SK-N-SH (cell line): ENCODE measurements at regions not wholly inside any gene's neighbourhood (a gene's known extent, or its start where the extent isn't known, plus 50 kb on each side); places are given as distances from the start of the nearest gene placed in this dataset.

Experiments
- CTCF ChIA-PET: fragments of 300-600, 350-600 bp; formaldehyde crosslinking; extraction: SDS; loops from one replicate; lab custom pipeline; 2021; lab: Yijun Ruan, JAX
- POLR2A ChIA-PET: fragments of 350-600 bp; sonication (Branson Sonifier 250); formaldehyde crosslinking; extraction: SDS; loops from one replicate; lab custom pipeline; 2020; ENCODE audit warnings: antibody characterized with exemption, inconsistent platforms; lab: Yijun Ruan, JAX
- DNase-seq: peaks from one replicate; pipeline ENCODE4 v3.0.0; 2012
- H2AFZ ChIP-seq: fragments of 200-600 bp; sonication (generic); 2 replicates; pipeline ENCODE4 v1.8.1; 2016; ENCODE audit warnings: antibody characterized with exemption, mild to moderate bottlenecking, low read depth
- H3F3A ChIP-seq: fragments of 200-600 bp; sonication (generic); replicated peaks from 2 replicates; pipeline ENCODE3; 2016; ENCODE audit warnings: antibody characterized with exemption, mild to moderate bottlenecking; ENCODE audit not compliant: insufficient read depth
- H3K27ac ChIP-seq, 2 experiments: fragments of 200-500 bp in 1 of 2; fragments of 200-600 bp in 1 of 2; sonication (Bioruptor generic) in 1 of 2; sonication (generic), shearing (Covaris generic) in 1 of 2; 2 replicates each; pipeline versions ENCODE4 v1.5.1 to v1.6.1; 2014 to 2016; ENCODE audit warnings: low read depth in 2 of 2, inconsistent platforms in 1 of 2, low read length in 1 of 2, mild to moderate bottlenecking in 1 of 2, mixed read lengths in 1 of 2
- H3K27me3 ChIP-seq: fragments of 200-600 bp; sonication (generic), shearing (Covaris generic); 2 replicates; pipeline ENCODE4 v1.6.1; 2016; ENCODE audit warnings: mixed run types; ENCODE audit not compliant: insufficient read depth
- H3K36me3 ChIP-seq, 2 experiments: fragments of 200-500 bp in 1 of 2; fragments of 200-600 bp in 1 of 2; sonication (Bioruptor generic) in 1 of 2; sonication (generic) in 1 of 2; replicated peaks in 1 of 2; 2 replicates each; pipeline versions ENCODE3 to v1.5.1; 2014 to 2016; ENCODE audit warnings: low read length in 1 of 2, mild to moderate bottlenecking in 1 of 2; ENCODE audit not compliant: insufficient read depth in 2 of 2, control insufficient read depth in 1 of 2
- H3K4me1 ChIP-seq, 2 experiments: fragments of 200-500 bp in 1 of 2; fragments of 200-600 bp in 1 of 2; sonication (Bioruptor generic) in 1 of 2; sonication (generic), shearing (Covaris generic) in 1 of 2; 2 replicates each; pipeline versions ENCODE4 v1.5.1 to v1.6.1; 2014 to 2016; ENCODE audit warnings: low read depth in 1 of 2, low read length in 1 of 2, mixed run types in 1 of 2; ENCODE audit not compliant: insufficient read depth in 2 of 2, control insufficient read depth in 1 of 2
- H3K4me2 ChIP-seq: fragments of 200-600 bp; sonication (generic), shearing (Covaris generic); 2 replicates; pipeline ENCODE4 v1.6.1; 2017; ENCODE audit warnings: mixed run types
- H3K4me3 ChIP-seq, 2 experiments: fragments of 200-500 bp in 1 of 2; fragments of 200-600 bp in 1 of 2; sonication (Bioruptor generic) in 1 of 2; sonication (generic), shearing (Covaris generic) in 1 of 2; 2 replicates each; pipeline versions ENCODE4 v1.5.1 to v1.8.1; 2014 to 2016; ENCODE audit warnings: low read depth in 2 of 2, inconsistent platforms in 1 of 2, low read length in 1 of 2, mild to moderate bottlenecking in 1 of 2, mixed read lengths in 1 of 2, moderate library complexity in 1 of 2
- H3K79me2 ChIP-seq: fragments of 200-600 bp; sonication (generic); 2 replicates; pipeline ENCODE4 v1.8.1; 2017; ENCODE audit warnings: mild to moderate bottlenecking; ENCODE audit not compliant: insufficient read depth
- H3K9ac ChIP-seq: fragments of 200-600 bp; sonication (generic); 2 replicates; pipeline ENCODE4 v1.6.1; 2017; ENCODE audit warnings: mixed run types
- H3K9me2 ChIP-seq: fragments of 200-600 bp; sonication (generic); 2 replicates; pipeline ENCODE4 v1.6.1; 2017; ENCODE audit warnings: mixed run types
- H3K9me3 ChIP-seq: fragments of 200-600 bp; sonication (generic); 2 replicates; pipeline ENCODE4 v1.6.1; 2017; ENCODE audit warnings: mixed run types, mild to moderate bottlenecking, moderate library complexity
- H4K20me1 ChIP-seq: fragments of 200-600 bp; sonication (generic); 2 replicates; pipeline ENCODE4 v1.6.1; 2017; ENCODE audit warnings: mild to moderate bottlenecking, mixed run types; ENCODE audit not compliant: insufficient read depth
- FOXJ3 ChIP-seq: sonication (generic); formaldehyde crosslinking; IDR thresholded peaks from 2 replicates; pipeline ENCODE4 v1.5.1; 2020; ENCODE audit warnings: mild to moderate bottlenecking, missing genetic modification reagents
- GABPA ChIP-seq: IDR thresholded peaks from 2 replicates; pipeline ENCODE4 v1.4.0; 2012; ENCODE audit warnings: low read depth, mild to moderate bottlenecking
- JUND ChIP-seq: IDR thresholded peaks from 2 replicates; pipeline ENCODE4 v1.4.0; 2012
- MEF2A ChIP-seq: IDR thresholded peaks from 2 replicates; pipeline ENCODE4 v1.4.0; 2012; ENCODE audit warnings: low read depth, borderline replicate concordance
- MXI1 ChIP-seq: IDR thresholded peaks from 2 replicates; pipeline ENCODE4 v1.6.1; 2012; ENCODE audit warnings: mild to moderate bottlenecking, low read depth, low read length, improper control_type of control experiment
- NFIC ChIP-seq: IDR thresholded peaks from 2 replicates; pipeline ENCODE4 v1.4.0; 2012; ENCODE audit warnings: borderline replicate concordance
- NRF1 ChIP-seq: IDR thresholded peaks from 2 replicates; pipeline ENCODE4 v1.6.1; 2012; ENCODE audit warnings: low read depth, mild to moderate bottlenecking, low read length
- PBX3 ChIP-seq: IDR thresholded peaks from 2 replicates; pipeline ENCODE4; 2012
- POLR2AphosphoS5 ChIP-seq: IDR thresholded peaks from 2 replicates; pipeline ENCODE4 v1.6.1; 2012; ENCODE audit warnings: low read depth, low read length
- RAD21 ChIP-seq: IDR thresholded peaks from 2 replicates; pipeline ENCODE4 v1.6.1; 2012; ENCODE audit warnings: mild to moderate bottlenecking, low read length
- REST ChIP-seq: IDR thresholded peaks from 2 replicates; pipeline ENCODE4 v1.6.1; 2012; ENCODE audit warnings: mild to moderate bottlenecking, low read depth, low read length, moderate library complexity
- RFX5 ChIP-seq: IDR thresholded peaks from 2 replicates; pipeline ENCODE4 v1.6.1; 2012; ENCODE audit warnings: mild to moderate bottlenecking, improper control_type of control experiment, low read length
- RXRA ChIP-seq: IDR thresholded peaks from 2 replicates; pipeline ENCODE4 v1.4.0; 2012; ENCODE audit warnings: low read depth, mild to moderate bottlenecking, borderline replicate concordance
- SMC3 ChIP-seq: IDR thresholded peaks from 2 replicates; pipeline ENCODE4 v1.6.1; 2012; ENCODE audit warnings: low read depth, low read length, improper control_type of control experiment
- TAF1 ChIP-seq: IDR thresholded peaks from 2 replicates; pipeline ENCODE4 v1.6.1; 2012; ENCODE audit warnings: low read depth, mild to moderate bottlenecking, low read length, moderate library complexity, borderline replicate concordance
- USF2 ChIP-seq: fragments of 150-350 bp; IDR thresholded peaks from 2 replicates; pipeline ENCODE4 v1.6.1; 2017; ENCODE audit warnings: antibody characterized with exemption, low read length, low read depth, borderline replicate concordance
- YY1 ChIP-seq: IDR thresholded peaks from 2 replicates; pipeline ENCODE4 v1.4.0; 2012; ENCODE audit warnings: low read depth, mild to moderate bottlenecking
- WGBS: methylation state at CpG from one replicate; pipeline ENCODE4 v1.1.6; 2017; ENCODE audit warnings: low lambda C conversion rate; 5-methylcytosine and 5-hydroxymethylcytosine counted together
- TF ChIP-seq, protein P1 (sequence below): IDR thresholded peaks from 2 replicates; pipeline ENCODE4 v1.4.0; 2012; ENCODE audit warnings: low read depth
- TF ChIP-seq, protein P2 (sequence below): IDR thresholded peaks from 2 replicates; pipeline ENCODE4 v1.4.0; 2012; ENCODE audit warnings: low read depth, borderline replicate concordance

DNA sequence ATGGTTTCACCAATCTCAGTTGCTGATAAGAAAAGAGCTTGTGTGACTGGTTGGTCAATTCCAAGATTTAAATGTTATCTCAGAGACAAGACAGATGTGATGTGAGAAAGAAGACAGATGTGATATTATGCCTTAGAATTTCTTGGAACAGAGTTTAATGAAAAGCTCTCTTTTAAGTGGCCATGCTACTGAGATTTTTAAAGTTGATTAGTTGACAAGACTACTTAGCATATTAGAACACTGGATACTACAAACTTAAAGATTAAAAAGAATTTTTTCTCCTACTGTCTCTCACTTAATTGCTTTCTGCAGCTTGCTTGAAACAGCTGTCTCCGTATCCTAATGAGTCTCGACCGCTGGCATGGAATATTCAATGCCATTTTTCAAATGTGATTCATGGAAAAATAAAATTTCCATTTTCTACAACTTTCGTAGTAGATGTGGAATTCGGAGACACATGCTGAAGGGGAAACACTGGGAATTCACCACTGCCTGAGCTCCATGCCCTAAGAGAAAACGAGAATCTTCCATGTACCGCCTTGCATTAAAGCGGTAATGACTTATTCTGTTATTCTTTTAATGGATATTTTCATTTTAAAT lies 634.2 kb upstream of the SETBP1 start:
- Histone ChIP-seq H4K20me1 (no peaks in the 10 kb centered on the region), H2AFZ (no peak overlapping the region), H3K9ac (no peak overlapping the region), H3K27me3 (no peaks in the 10 kb centered on the region), H3K9me3 (no peaks in the 10 kb centered on the region), H3K27ac (no peak overlapping the region), H3K79me2 (no peaks in the 10 kb centered on the region), H3K36me3 (no peaks in the 10 kb centered on the region), H3K4me1 (no peaks in the 10 kb centered on the region), H3K4me3 (no peak overlapping the region), H3K4me2 (no peak overlapping the region), H3K9me2 (no peaks in the 10 kb centered on the region), H3F3A (no peaks in the 10 kb centered on the region)
- 68% methylated on average over 8 of the region's 8 CpGs for WGBS
- no peak for DNase-seq
- TF ChIP-seq FOXJ3 (no peak), RFX5 (no peak), GABPA (no peak), PBX3 (no peak), NFIC (no peak), POLR2AphosphoS5 (no peak), RAD21 (no peak), JUND (no peak), MEF2A (no peak), MXI1 (no peak), NRF1 (no peak), RXRA (no peak), SMC3 (no peak), YY1 (no peak), TAF1 (no peak)
- TF ChIP-seq, protein P1, sequence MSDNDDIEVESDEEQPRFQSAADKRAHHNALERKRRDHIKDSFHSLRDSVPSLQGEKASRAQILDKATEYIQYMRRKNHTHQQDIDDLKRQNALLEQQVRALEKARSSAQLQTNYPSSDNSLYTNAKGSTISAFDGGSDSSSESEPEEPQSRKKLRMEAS, result no peak
- POLR2A ChIA-PET, result no interaction called here
- CTCF ChIA-PET, result no interaction called here

DNA sequence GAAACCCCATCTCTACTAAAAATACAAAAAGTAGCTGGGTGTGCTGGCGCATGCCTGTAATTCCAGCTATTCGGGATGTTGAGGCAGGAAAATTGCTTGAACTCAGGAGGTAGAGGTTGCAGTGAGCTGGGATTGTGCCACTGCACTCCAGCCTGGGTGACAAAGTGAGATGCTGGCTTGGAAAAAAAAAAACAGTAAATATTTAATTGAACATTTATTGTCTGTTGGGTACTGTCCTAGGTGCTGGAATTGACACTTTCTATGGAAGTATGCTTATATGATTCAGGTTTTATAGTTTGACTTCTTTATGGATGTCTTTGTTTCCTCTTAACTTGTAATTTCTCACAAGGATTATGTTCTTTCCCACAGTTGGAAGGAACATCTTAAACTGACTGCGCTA lies 633.1 kb upstream of the SETBP1 start:
- H4K20me1 ChIP-seq, result no peaks in the 10 kb centered on the region
- H3K27me3 ChIP-seq, result no peaks in the 10 kb centered on the region
- H3K27ac ChIP-seq, result no peak overlapping the region
- H3K9me2 ChIP-seq, result no peaks in the 10 kb centered on the region
- no peak overlapping the region for H3K4me2 ChIP-seq
- H3K4me3 ChIP-seq, result no peak overlapping the region
- ChIA-PET CTCF (no interaction called here), POLR2A (no interaction called here)
- no peaks in the 10 kb centered on the region for H3F3A ChIP-seq
- H3K4me1 ChIP-seq, result no peaks in the 10 kb centered on the region
- DNase-seq, result no peak
- H3K9me3 ChIP-seq, result no peaks in the 10 kb centered on the region
- H3K79me2 ChIP-seq, result no peaks in the 10 kb centered on the region
- H2AFZ ChIP-seq, result no peak overlapping the region
- WGBS, result 93% methylated on average over 3 of the region's 3 CpGs
- H3K36me3 ChIP-seq, result no peaks in the 10 kb centered on the region
- TF ChIP-seq USF2 (no peak), REST (peak; percentile 82), RAD21 (no peak)
- TF ChIP-seq, protein P2, sequence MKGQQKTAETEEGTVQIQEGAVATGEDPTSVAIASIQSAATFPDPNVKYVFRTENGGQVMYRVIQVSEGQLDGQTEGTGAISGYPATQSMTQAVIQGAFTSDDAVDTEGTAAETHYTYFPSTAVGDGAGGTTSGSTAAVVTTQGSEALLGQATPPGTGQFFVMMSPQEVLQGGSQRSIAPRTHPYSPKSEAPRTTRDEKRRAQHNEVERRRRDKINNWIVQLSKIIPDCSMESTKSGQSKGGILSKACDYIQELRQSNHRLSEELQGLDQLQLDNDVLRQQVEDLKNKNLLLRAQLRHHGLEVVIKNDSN, result no peak
- no peak overlapping the region for H3K9ac ChIP-seq
